Mesenchymal stem cell (in vitro differentiated cells and primary cell): ENCODE measurements at regions not wholly inside any gene's neighbourhood (a gene's known extent, or its start where the extent isn't known, plus 50 kb on each side); places are given as distances from the start of the nearest gene placed in this dataset.

Source experiments
- DNase-seq: peaks from one replicate; pipeline ENCODE4 v3.0.0-alpha.2; 2013
- H2AFZ ChIP-seq: one replicate; pipeline ENCODE4 v1.6.1; 2013; ENCODE audit warnings: low read depth, mild to moderate bottlenecking, control low read depth, inconsistent platforms, low read length, moderate library complexity
- H2AK5ac ChIP-seq: 2 replicates; pipeline ENCODE4 v1.6.1; 2013; ENCODE audit warnings: low read length, moderate library complexity, mild to moderate bottlenecking, inconsistent platforms; ENCODE audit not compliant: severe bottlenecking
- H2BK120ac ChIP-seq: one replicate; pipeline ENCODE4 v1.6.1; 2013; ENCODE audit warnings: low read depth, mild to moderate bottlenecking, inconsistent platforms, low read length, moderate library complexity
- H2BK12ac ChIP-seq, 2 experiments: one replicate each; pipeline ENCODE4 v1.6.1; 2013; ENCODE audit warnings: inconsistent platforms in 2 of 2, low read length in 2 of 2, mild to moderate bottlenecking in 2 of 2, moderate library complexity in 2 of 2, control low read depth in 1 of 2
- H2BK15ac ChIP-seq: one replicate; pipeline ENCODE4 v1.6.1; 2013; ENCODE audit warnings: mild to moderate bottlenecking, low read depth, inconsistent platforms; ENCODE audit not compliant: poor library complexity, severe bottlenecking
- H2BK5ac ChIP-seq: 2 replicates; pipeline ENCODE4 v1.6.1; 2013; ENCODE audit warnings: low read depth, mild to moderate bottlenecking, low read length, control low read depth, inconsistent platforms; ENCODE audit not compliant: poor library complexity, severe bottlenecking
- H3K14ac ChIP-seq, 2 experiments: one replicate each; pipeline ENCODE4 v1.6.1; 2013; ENCODE audit warnings: inconsistent platforms in 2 of 2, low read length in 2 of 2, control low read depth in 1 of 2, mild to moderate bottlenecking in 1 of 2, moderate library complexity in 1 of 2
- H3K18ac ChIP-seq, 2 experiments: one replicate each; pipeline ENCODE4 v1.6.1; 2013; ENCODE audit warnings: inconsistent platforms in 2 of 2, low read length in 2 of 2, control low read depth in 1 of 2, low read depth in 1 of 2, mild to moderate bottlenecking in 1 of 2
- H3K23ac ChIP-seq, 2 experiments: one replicate each; pipeline ENCODE4 v1.6.1; 2013; ENCODE audit warnings: inconsistent platforms in 2 of 2, low read length in 2 of 2, mild to moderate bottlenecking in 2 of 2, moderate library complexity in 2 of 2, control low read depth in 1 of 2
- H3K27ac ChIP-seq: 2 replicates; pipeline ENCODE4 v1.5.1; 2013; ENCODE audit warnings: mild to moderate bottlenecking, moderate library complexity, low read length, control low read depth, inconsistent platforms; ENCODE audit not compliant: poor library complexity, severe bottlenecking
- H3K27me3 ChIP-seq, 2 experiments: 2 replicates each; pipeline versions ENCODE4 v1.6.1 to v1.7.0; 2013; ENCODE audit warnings: low read length in 2 of 2, mild to moderate bottlenecking in 2 of 2, moderate library complexity in 2 of 2, control low read depth in 1 of 2, inconsistent platforms in 1 of 2; ENCODE audit not compliant: control insufficient read depth in 1 of 2, insufficient read depth in 1 of 2
- H3K36me3 ChIP-seq, 2 experiments: 2 replicates each; pipeline versions ENCODE4 v1.6.1 to v1.7.0; 2013; ENCODE audit warnings: low read length in 2 of 2, control low read depth in 1 of 2, inconsistent platforms in 1 of 2, low read depth in 1 of 2, mild to moderate bottlenecking in 1 of 2; ENCODE audit not compliant: insufficient read depth in 2 of 2, control insufficient read depth in 1 of 2
- H3K4ac ChIP-seq, 2 experiments: one replicate each; pipeline ENCODE4 v1.6.1; 2013; ENCODE audit warnings: inconsistent platforms in 2 of 2, low read length in 2 of 2, mild to moderate bottlenecking in 2 of 2, moderate library complexity in 2 of 2, control low read depth in 1 of 2, low read depth in 1 of 2
- H3K4me1 ChIP-seq: 2 replicates; pipeline ENCODE4 v1.6.1; 2013; ENCODE audit warnings: low read depth, low read length, control low read depth; ENCODE audit not compliant: control insufficient read depth, insufficient read depth
- H3K4me2 ChIP-seq: 2 replicates; pipeline ENCODE4 v1.6.1; 2013; ENCODE audit warnings: low read length, mild to moderate bottlenecking, inconsistent platforms; ENCODE audit not compliant: poor library complexity, severe bottlenecking
- H3K4me3 ChIP-seq, 2 experiments: 2 replicates each; pipeline versions ENCODE4 v1.5.1 to v1.7.0; 2013; ENCODE audit warnings: low read length in 2 of 2, mild to moderate bottlenecking in 2 of 2, control low read depth in 1 of 2, low read depth in 1 of 2; ENCODE audit not compliant: insufficient read depth in 1 of 2
- H3K79me1 ChIP-seq: replicated peaks from 2 replicates; pipeline ENCODE4 v1.6.1; 2013; ENCODE audit warnings: mild to moderate bottlenecking, control low read depth, low read length, inconsistent platforms; ENCODE audit not compliant: poor library complexity, severe bottlenecking
- H3K9ac ChIP-seq: 2 replicates; pipeline ENCODE4 v1.7.0; 2013; ENCODE audit warnings: mild to moderate bottlenecking, low read length, moderate library complexity
- H3K9me3 ChIP-seq: 2 replicates; pipeline ENCODE4 v1.7.0; 2013; ENCODE audit warnings: mild to moderate bottlenecking, low read length; ENCODE audit not compliant: control insufficient read depth
- H4K8ac ChIP-seq: one replicate; pipeline ENCODE4 v1.6.1; 2013; ENCODE audit warnings: inconsistent platforms, mild to moderate bottlenecking, low read length, moderate library complexity
- H4K91ac ChIP-seq: one replicate; pipeline ENCODE4 v1.6.1; 2013; ENCODE audit warnings: mild to moderate bottlenecking, low read length, inconsistent platforms
- WGBS: methylation state at CpG from one replicate; pipeline ENCODE4 v1.1.7; 2013; ENCODE audit warnings: mixed read lengths; 5-methylcytosine and 5-hydroxymethylcytosine counted together

DNA sequence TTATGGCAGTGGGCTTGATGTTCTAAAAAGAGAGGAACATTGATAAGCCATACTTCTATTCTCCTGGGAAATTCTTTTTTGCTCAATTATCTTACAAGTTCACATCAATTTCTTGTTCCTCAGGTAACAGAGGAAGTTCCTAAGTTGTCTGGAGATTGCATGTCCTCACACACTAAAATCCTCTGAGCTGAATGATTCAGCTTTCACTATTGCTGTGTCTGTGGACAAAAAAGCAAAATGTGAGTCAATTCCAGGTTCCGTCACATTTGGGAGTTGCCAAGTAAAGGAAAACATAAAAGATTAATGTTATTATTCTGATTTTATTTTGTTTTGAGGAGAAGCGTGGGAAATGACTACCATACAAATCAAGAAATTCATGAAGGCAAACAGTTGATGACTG lies 316.7 kb downstream of the CHRM3 start:
- Histone ChIP-seq H2BK12ac (no peak overlapping the region), H3K9me3 (no peaks in the 10 kb centered on the region), H2AFZ (no peak overlapping the region), H3K18ac (no peak overlapping the region), H3K4me2 (no peak overlapping the region), H3K4me3 (no peak overlapping the region), H3K79me1 (no peaks in the 10 kb centered on the region), H3K4me1 (no peaks in the 10 kb centered on the region), H3K23ac (no peak overlapping the region), H2BK120ac (no peak overlapping the region), H3K27ac (no peak overlapping the region), H2BK5ac (no peak overlapping the region), H3K14ac (no peak overlapping the region), H4K8ac (no peak overlapping the region), H3K4ac (no peak overlapping the region), H2BK15ac (no peak overlapping the region), H4K91ac (no peak overlapping the region), H3K9ac (no peak overlapping the region), H3K36me3 (no peaks in the 10 kb centered on the region), H3K27me3 (no peaks in the 10 kb centered on the region), H2AK5ac (no peak overlapping the region)
- 78% methylated on average over 2 of the region's 2 CpGs for WGBS
- DNase-seq, result no peak

DNA sequence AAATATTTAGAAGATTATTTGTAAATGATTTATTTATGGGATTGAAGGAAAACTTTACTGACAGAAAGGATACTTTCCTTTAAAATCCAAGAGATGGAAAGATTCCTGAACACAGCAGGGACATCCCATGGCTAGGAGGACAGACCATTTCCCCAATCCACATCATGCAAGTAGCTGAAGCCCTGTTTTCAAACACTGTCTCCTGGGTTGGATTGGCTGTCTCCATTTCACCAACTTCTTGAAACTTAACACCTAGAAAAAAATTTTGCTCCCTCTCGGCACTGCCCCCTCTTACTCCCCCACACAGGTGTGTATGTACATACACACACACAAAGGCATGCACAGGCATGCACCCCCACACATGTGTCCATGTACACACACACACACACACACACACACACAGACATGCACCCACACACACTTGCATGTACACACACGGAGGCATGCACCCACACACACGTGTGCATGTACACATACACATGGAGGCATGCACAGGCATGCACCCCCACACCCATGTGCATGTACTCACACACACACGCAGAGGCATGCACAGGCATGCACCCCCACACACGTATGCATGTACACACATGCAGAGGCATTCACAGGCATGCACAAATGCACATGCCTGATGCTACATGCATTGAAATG lies 320.0 kb downstream of the CHRM3 start:
- no peak overlapping the region for H3K9ac ChIP-seq
- no peak overlapping the region for H3K4ac ChIP-seq
- peak overlapping the region; percentile 57 for H2AFZ ChIP-seq
- peak overlapping the region in 1 of 2 experiments; percentile 90 for H3K14ac ChIP-seq
- no peak overlapping the region for H3K27ac ChIP-seq
- H3K18ac ChIP-seq, result no peak overlapping the region
- no peak overlapping the region for H3K23ac ChIP-seq
- H2BK120ac ChIP-seq, result no peak overlapping the region
- H3K36me3 ChIP-seq, result no peaks in the 10 kb centered on the region
- H2BK12ac ChIP-seq, result no peak overlapping the region
- no peaks in the 10 kb centered on the region for H3K4me1 ChIP-seq
- DNase-seq, result no peak
- H2BK15ac ChIP-seq, result no peak overlapping the region
- WGBS, result 74% methylated on average over 5 of the region's 5 CpGs
- H4K8ac ChIP-seq, result no peak overlapping the region
- H3K4me3 ChIP-seq, result no peak overlapping the region
- no peaks in the 10 kb centered on the region for H3K9me3 ChIP-seq
- peak overlapping the region; percentile 19 for H4K91ac ChIP-seq
- no peak overlapping the region for H2BK5ac ChIP-seq
- H2AK5ac ChIP-seq, result no peak overlapping the region
- H3K4me2 ChIP-seq, result no peak overlapping the region
- no peaks in the 10 kb centered on the region for H3K79me1 ChIP-seq
- no peaks in the 10 kb centered on the region for H3K27me3 ChIP-seq

DNA sequence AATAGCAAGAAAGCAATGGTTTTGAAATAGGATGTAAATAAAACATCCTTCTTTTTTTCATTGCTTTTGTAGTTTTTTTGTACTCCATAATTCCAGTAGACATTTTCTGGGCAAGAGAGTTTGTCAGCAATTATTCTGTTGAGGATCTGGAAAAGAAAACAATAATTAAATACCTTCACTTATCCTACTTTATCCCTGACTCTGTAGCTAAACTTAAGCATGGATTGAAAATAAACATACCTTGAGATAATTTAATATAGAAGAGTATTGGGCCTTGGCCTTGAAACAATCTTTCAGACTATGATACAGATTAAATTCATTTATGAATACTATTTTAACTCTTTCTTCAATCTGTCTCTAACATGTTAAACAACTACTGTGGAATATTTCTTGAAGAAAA lies 321.2 kb downstream of the CHRM3 start:
- no peaks in the 10 kb centered on the region for H3K9me3 ChIP-seq

DNA sequence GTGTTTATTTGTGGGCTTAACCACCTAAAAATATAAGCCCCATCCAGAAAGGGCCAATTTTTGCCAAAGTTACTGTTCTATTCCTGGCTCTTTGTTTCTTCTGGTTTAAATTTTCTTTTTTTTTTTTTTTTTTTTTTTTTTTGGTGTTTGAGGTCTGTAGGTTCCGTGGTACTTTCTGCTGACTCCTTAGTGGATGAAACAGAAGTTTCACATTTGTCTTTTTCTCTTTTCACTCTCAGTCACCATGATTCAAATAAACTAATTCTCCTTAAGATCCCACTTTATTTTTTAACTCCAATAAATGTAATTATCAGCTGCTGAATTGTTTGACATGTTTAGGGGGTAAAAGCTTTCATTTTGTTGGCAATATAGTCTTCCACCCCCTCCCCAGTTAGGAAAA lies 322.3 kb downstream of the CHRM3 start:
- Histone ChIP-seq H3K9me3 (no peaks in the 10 kb centered on the region), H4K8ac (no peak overlapping the region), H2AK5ac (no peak overlapping the region), H3K18ac (no peak overlapping the region), H3K36me3 (no peaks in the 10 kb centered on the region), H2BK120ac (no peak overlapping the region), H3K27ac (no peak overlapping the region), H2AFZ (no peak overlapping the region), H2BK12ac (no peak overlapping the region), H3K23ac (no peak overlapping the region), H3K9ac (no peak overlapping the region), H3K27me3 (no peaks in the 10 kb centered on the region), H3K79me1 (no peaks in the 10 kb centered on the region), H2BK15ac (no peak overlapping the region), H3K4me2 (no peak overlapping the region), H3K4me1 (no peaks in the 10 kb centered on the region), H4K91ac (no peak overlapping the region), H3K14ac (no peak overlapping the region), H3K4me3 (no peak overlapping the region), H3K4ac (no peak overlapping the region), H2BK5ac (no peak overlapping the region)
- no peak for DNase-seq
- 100% methylated on average over 1 of the region's 1 CpG for WGBS

More for the DNA sequence above, 321.2 kb downstream of the CHRM3 start:
- H2AK5ac ChIP-seq, result no peak overlapping the region
- no peak overlapping the region for H2BK12ac ChIP-seq
- no peak for DNase-seq
- no peak overlapping the region for H3K4ac ChIP-seq
- H3K14ac ChIP-seq, result no peak overlapping the region
- no peak overlapping the region for H4K91ac ChIP-seq
- H3K23ac ChIP-seq, result no peak overlapping the region
- H3K4me3 ChIP-seq, result no peak overlapping the region
- H3K36me3 ChIP-seq, result no peaks in the 10 kb centered on the region
- H3K18ac ChIP-seq, result no peak overlapping the region
- H2BK120ac ChIP-seq, result no peak overlapping the region
- H2AFZ ChIP-seq, result no peak overlapping the region
- H3K27ac ChIP-seq, result no peak overlapping the region
- no peaks in the 10 kb centered on the region for H3K27me3 ChIP-seq
- no peak overlapping the region for H3K4me2 ChIP-seq
- no peaks in the 10 kb centered on the region for H3K4me1 ChIP-seq
- H2BK15ac ChIP-seq, result no peak overlapping the region
- no peak overlapping the region for H4K8ac ChIP-seq
- H3K79me1 ChIP-seq, result no peaks in the 10 kb centered on the region
- no peak overlapping the region for H2BK5ac ChIP-seq
- no peak overlapping the region for H3K9ac ChIP-seq
